ENCODE measurements at regions not wholly inside any gene's neighbourhood (a gene's known extent, or its start where the extent isn't known, plus 50 kb on each side); places are given as distances from the start of the nearest gene placed in this dataset.

- TF ChIP-seq, protein P1, sequence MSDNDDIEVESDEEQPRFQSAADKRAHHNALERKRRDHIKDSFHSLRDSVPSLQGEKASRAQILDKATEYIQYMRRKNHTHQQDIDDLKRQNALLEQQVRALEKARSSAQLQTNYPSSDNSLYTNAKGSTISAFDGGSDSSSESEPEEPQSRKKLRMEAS (IDR thresholded peaks at IDR 0.05) = no peak
- TF ChIP-seq, protein P2, sequence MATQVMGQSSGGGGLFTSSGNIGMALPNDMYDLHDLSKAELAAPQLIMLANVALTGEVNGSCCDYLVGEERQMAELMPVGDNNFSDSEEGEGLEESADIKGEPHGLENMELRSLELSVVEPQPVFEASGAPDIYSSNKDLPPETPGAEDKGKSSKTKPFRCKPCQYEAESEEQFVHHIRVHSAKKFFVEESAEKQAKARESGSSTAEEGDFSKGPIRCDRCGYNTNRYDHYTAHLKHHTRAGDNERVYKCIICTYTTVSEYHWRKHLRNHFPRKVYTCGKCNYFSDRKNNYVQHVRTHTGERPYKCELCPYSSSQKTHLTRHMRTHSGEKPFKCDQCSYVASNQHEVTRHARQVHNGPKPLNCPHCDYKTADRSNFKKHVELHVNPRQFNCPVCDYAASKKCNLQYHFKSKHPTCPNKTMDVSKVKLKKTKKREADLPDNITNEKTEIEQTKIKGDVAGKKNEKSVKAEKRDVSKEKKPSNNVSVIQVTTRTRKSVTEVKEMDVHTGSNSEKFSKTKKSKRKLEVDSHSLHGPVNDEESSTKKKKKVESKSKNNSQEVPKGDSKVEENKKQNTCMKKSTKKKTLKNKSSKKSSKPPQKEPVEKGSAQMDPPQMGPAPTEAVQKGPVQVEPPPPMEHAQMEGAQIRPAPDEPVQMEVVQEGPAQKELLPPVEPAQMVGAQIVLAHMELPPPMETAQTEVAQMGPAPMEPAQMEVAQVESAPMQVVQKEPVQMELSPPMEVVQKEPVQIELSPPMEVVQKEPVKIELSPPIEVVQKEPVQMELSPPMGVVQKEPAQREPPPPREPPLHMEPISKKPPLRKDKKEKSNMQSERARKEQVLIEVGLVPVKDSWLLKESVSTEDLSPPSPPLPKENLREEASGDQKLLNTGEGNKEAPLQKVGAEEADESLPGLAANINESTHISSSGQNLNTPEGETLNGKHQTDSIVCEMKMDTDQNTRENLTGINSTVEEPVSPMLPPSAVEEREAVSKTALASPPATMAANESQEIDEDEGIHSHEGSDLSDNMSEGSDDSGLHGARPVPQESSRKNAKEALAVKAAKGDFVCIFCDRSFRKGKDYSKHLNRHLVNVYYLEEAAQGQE (IDR thresholded peaks at IDR 0.05; ENCODE audit: low read depth) = no peak
- TF ChIP-seq YY1 (IDR thresholded peaks at IDR 0.05; ENCODE audit: low read depth) (no peak), TAF1 (IDR thresholded peaks at IDR 0.05; ENCODE audit: low read depth) (no peak), TEAD4 (IDR thresholded peaks at IDR 0.05) (no peak), NFIC (IDR thresholded peaks at IDR 0.05) (no peak), CEBPB (IDR thresholded peaks at IDR 0.05) (no peak), ZBTB7A (IDR thresholded peaks at IDR 0.05; ENCODE audit: low read depth) (peak; percentile 38; the same call in 1 of the 2 replicates)
These were observed 173.8 kb downstream of the SMAD6 start for GRCh38 chr15:66875588-66876420.
